Right lobe of liver (tissue), 4 donors: ENCODE measurements at regions not wholly inside any gene's neighbourhood (a gene's known extent, or its start where the extent isn't known, plus 50 kb on each side); places are given as distances from the start of the nearest gene placed in this dataset.

Experiments used
- POLR2A ChIP-seq: fragments of 450-650 bp; IDR thresholded peaks from one replicate; pipeline ENCODE4 v1.6.1; 2017; ENCODE audit warnings: antibody characterized with exemption, mild to moderate bottlenecking
- TF ChIP-seq, protein P1 (sequence below), 4 donors: fragments of 200-600 bp in 3 of 4; fragments of 450-650 bp in 1 of 4; IDR thresholded peaks; one replicate each; pipeline versions ENCODE4 v1.5.1 to v1.8.0; 2016 to 2022; ENCODE audit warnings: antibody characterized with exemption in 4 of 4, mild to moderate bottlenecking in 2 of 4
- donor health status: DM: no; HTN: no; CAD: no.
- donor health status: DM: no; HTN: no; CAD: no.
- donor health status: DM: no; HTN: yes; CAD: no.

- TF ChIP-seq POLR2A: no peak
- TF ChIP-seq, protein P1, sequence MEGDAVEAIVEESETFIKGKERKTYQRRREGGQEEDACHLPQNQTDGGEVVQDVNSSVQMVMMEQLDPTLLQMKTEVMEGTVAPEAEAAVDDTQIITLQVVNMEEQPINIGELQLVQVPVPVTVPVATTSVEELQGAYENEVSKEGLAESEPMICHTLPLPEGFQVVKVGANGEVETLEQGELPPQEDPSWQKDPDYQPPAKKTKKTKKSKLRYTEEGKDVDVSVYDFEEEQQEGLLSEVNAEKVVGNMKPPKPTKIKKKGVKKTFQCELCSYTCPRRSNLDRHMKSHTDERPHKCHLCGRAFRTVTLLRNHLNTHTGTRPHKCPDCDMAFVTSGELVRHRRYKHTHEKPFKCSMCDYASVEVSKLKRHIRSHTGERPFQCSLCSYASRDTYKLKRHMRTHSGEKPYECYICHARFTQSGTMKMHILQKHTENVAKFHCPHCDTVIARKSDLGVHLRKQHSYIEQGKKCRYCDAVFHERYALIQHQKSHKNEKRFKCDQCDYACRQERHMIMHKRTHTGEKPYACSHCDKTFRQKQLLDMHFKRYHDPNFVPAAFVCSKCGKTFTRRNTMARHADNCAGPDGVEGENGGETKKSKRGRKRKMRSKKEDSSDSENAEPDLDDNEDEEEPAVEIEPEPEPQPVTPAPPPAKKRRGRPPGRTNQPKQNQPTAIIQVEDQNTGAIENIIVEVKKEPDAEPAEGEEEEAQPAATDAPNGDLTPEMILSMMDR (IDR thresholded peaks at IDR 0.05): no peak
These were observed 232.5 kb downstream of the TFCP2L1 start for GRCh38 chr2:121052521-121052920.
